Prostate gland (tissue), 2 donors: ENCODE measurements at regions not wholly inside any gene's neighbourhood (a gene's known extent, or its start where the extent isn't known, plus 50 kb on each side); places are given as distances from the start of the nearest gene placed in this dataset.

ENCODE experiments used
- DNase-seq: peaks from one replicate; pipeline ENCODE4 v3.0.0-alpha.2; 2019; ENCODE audit warnings: low spot score
- H3K27ac ChIP-seq, 2 donors: fragments of 200-600 bp; sonication (generic); 2 replicates each; pipeline ENCODE4 v1.5.1; 2017 to 2019
- H3K27me3 ChIP-seq: fragments of 200-600 bp; sonication (generic); replicated peaks from 2 replicates; pipeline ENCODE4 v1.5.1; 2019; ENCODE audit not compliant: insufficient read depth
- H3K36me3 ChIP-seq, 2 donors: fragments of 200-600 bp; sonication (generic); 1 replicate in 1 of 2; 2 replicates in 1 of 2; pipeline versions ENCODE4 v1.5.1 to v1.8.1; 2017 to 2019
- H3K4me1 ChIP-seq: fragments of 200-600 bp; sonication (generic); replicated peaks from 2 replicates; pipeline ENCODE4 v1.5.1; 2019
- H3K4me3 ChIP-seq, 2 donors: fragments of 200-600 bp; sonication (generic); 2 replicates each; pipeline ENCODE4 v1.5.1; 2017 to 2019
- H3K9me3 ChIP-seq: fragments of 200-600 bp; sonication (generic); 2 replicates; pipeline ENCODE4 v1.5.1; 2017
- POLR2A ChIP-seq: fragments of 450-650 bp; IDR thresholded peaks from one replicate; pipeline ENCODE4 v1.6.1; 2016; ENCODE audit warnings: antibody characterized with exemption, mild to moderate bottlenecking
- POLR2AphosphoS5 ChIP-seq: sonication (generic); formaldehyde crosslinking; IDR thresholded peaks from one replicate; pipeline ENCODE4 v1.6.1; 2017; ENCODE audit warnings: antibody characterized with exemption
- WGBS: methylation state at CpG from one replicate; pipeline ENCODE4 v1.1.5; 2018; 5-methylcytosine and 5-hydroxymethylcytosine counted together
- intact Hi-C: fragments of 100-400 bp; cut with DNase I; formaldehyde crosslinking; loops from one replicate; pipeline ENCODE4 v1.14.2; 2022
- TF ChIP-seq, protein P1 (sequence below), 4 experiments: fragments of 200-600 bp in 2 of 4; fragments of 450-650 bp in 2 of 4; sonication (generic) in 2 of 4; IDR thresholded peaks; 1 replicate in 3 of 4; 2 replicates in 1 of 4; pipeline ENCODE4 v1.5.1; 2016 to 2019; ENCODE audit warnings: antibody characterized with exemption in 4 of 4, mild to moderate bottlenecking in 2 of 4, moderate library complexity in 2 of 4

DNA sequence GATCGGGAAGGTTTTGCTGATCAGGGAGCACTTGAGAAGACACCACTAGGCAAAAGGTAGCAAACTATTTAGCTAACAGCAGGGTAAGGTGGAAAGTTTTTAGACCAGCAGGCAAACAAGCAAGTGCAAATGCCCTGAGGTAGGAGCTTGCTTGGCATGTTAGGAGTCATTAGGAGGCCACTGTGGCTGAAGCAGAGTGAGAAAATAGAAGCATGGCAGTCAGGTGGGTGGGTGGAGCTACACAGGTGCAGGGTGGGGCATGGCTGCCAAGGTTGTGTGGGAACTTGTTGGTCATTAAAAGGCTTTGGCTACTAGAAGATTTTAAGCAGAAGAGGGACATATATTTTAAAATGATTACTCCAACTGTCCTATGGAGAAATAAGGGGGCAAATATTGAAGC, 77.3 kb downstream of the EDN1 start:
- Histone ChIP-seq H3K4me1 (no peaks in the 10 kb centered on the region), H3K9me3 (no peaks in the 10 kb centered on the region), H3K27me3 (no peaks in the 10 kb centered on the region), H3K27ac (no peak overlapping the region), H3K4me3 (no peak overlapping the region), H3K36me3 (no peaks in the 10 kb centered on the region)
- intact Hi-C loops = no loop called here
- TF ChIP-seq, protein P1, sequence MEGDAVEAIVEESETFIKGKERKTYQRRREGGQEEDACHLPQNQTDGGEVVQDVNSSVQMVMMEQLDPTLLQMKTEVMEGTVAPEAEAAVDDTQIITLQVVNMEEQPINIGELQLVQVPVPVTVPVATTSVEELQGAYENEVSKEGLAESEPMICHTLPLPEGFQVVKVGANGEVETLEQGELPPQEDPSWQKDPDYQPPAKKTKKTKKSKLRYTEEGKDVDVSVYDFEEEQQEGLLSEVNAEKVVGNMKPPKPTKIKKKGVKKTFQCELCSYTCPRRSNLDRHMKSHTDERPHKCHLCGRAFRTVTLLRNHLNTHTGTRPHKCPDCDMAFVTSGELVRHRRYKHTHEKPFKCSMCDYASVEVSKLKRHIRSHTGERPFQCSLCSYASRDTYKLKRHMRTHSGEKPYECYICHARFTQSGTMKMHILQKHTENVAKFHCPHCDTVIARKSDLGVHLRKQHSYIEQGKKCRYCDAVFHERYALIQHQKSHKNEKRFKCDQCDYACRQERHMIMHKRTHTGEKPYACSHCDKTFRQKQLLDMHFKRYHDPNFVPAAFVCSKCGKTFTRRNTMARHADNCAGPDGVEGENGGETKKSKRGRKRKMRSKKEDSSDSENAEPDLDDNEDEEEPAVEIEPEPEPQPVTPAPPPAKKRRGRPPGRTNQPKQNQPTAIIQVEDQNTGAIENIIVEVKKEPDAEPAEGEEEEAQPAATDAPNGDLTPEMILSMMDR (IDR thresholded peaks at IDR 0.05) = no peak
- no peak for TF ChIP-seq POLR2AphosphoS5
- TF ChIP-seq POLR2A = no peak
- DNase-seq = no peak
- 98% methylated on average over 1 of the region's 1 CpG for whole genome bisulfite sequencing

DNA sequence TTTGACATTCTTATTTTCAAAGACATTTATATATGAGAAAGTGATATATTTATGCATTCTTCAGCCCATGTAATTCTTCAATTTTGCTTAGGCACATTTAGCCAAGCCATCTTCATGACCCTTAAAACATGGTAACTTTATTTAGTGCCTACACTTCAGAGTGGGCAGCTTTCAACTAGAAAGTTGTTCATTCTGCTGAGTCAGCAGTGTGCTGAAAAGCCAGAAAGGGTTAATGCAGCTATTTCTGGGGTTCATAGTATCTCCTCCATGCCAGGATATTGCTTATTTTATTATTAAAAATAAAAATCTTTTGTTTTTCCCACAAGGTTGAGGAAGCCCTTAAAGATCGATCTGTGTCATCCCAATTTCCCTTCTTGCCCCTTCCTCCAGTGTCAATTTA, 79.2 kb downstream of the EDN1 start:
- Histone ChIP-seq H3K27ac (no peak overlapping the region), H3K27me3 (no peaks in the 10 kb centered on the region), H3K4me3 (no peak overlapping the region), H3K4me1 (no peaks in the 10 kb centered on the region), H3K36me3 (no peaks in the 10 kb centered on the region), H3K9me3 (no peaks in the 10 kb centered on the region)
- TF ChIP-seq POLR2A (no peak), POLR2AphosphoS5 (no peak)
- TF ChIP-seq, protein P1 (IDR thresholded peaks at IDR 0.05) = no peak
- DNase-seq = no peak
- 94% methylated on average over 1 of the region's 1 CpG for WGBS
- intact Hi-C loops = no loop called here

DNA sequence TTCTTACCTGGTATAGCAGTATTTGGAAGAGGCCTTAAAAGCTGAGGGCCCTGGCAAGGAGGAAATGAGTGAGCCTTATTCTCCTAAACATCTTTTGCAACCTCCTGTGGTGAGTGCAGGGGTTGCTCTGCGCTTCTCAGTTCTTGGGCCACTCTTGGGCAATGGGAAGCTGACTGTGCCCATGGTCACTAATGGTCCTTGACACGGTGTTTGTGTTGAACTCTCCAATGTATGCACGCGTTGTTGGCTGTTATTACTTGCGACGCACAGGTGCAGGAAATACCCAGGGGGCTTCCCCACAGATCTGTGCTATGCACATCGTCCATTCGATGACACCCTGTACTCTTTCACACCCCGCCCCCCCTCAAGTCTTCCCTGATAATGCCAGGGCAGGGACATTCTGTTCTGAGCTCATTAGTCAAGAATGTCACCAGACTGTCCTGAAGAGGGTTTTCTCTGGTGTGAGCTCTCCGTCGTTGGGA, 79.7 kb downstream of the EDN1 start:
- Histone ChIP-seq H3K9me3 (no peaks in the 10 kb centered on the region), H3K36me3 (no peaks in the 10 kb centered on the region), H3K4me3 (no peak overlapping the region), H3K4me1 (no peaks in the 10 kb centered on the region), H3K27me3 (no peaks in the 10 kb centered on the region), H3K27ac (no peak overlapping the region)
- 89% methylated on average over 11 of the region's 11 CpGs for WGBS
- no peak for DNase-seq
- TF ChIP-seq, protein P1 (IDR thresholded peaks at IDR 0.05) = no peak
- intact Hi-C loops = no loop called here

DNA sequence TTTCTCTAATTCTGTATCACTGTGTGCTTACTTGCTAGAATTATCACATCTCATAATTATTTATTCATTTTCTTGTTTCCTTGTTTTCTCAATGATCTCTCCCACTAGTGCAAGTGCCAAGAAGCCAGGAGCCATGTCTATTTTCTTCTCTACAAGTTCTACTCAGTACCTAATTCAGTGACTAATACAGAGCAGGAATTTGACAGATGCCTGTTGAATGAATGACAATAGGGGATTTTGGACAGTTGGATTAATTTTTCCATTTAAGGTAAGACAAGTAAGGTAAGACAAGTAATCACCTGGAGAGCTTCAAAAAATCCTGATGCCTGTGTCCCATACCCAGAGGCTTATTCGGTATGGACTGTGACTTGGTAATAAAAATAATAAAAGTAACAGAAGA, 81.0 kb downstream of the EDN1 start:
- Histone ChIP-seq H3K36me3 (no peaks in the 10 kb centered on the region), H3K27me3 (no peaks in the 10 kb centered on the region), H3K4me3 (no peak overlapping the region), H3K4me1 (no peaks in the 10 kb centered on the region), H3K27ac (no peak overlapping the region), H3K9me3 (no peaks in the 10 kb centered on the region)
- intact Hi-C loops = no loop called here
- WGBS = 94% methylated on average over 1 of the region's 1 CpG
- DNase-seq = no peak
- TF ChIP-seq POLR2AphosphoS5 (no peak), POLR2A (no peak)
- TF ChIP-seq, protein P1 (IDR thresholded peaks at IDR 0.05) = no peak

DNA sequence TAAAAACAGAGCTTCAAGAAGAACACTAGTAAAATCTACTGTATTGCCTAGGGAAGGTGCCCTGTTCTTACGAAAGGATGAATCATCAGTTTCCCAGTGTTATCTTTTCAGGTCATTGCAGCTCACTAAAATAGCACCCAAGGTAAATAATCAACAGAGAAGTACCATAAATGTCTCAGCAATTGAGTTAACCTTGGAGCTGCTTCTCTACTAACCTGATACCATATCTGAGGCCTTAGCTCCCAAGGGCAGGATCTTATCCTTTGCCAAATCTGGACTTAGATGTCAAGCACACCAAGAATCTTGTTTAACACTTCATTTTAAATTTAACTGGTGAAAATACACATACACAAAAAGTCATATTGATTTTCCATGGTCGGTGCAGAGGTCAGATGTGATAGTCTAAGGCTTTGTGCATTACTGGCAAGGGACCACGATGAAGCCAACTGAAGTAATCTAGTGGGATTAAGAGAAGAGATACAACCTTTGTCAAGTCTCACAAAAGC, 81.5 kb downstream of the EDN1 start:
- Histone ChIP-seq H3K27ac (no peak overlapping the region), H3K4me3 (no peak overlapping the region), H3K9me3 (no peaks in the 10 kb centered on the region), H3K27me3 (no peaks in the 10 kb centered on the region), H3K4me1 (no peaks in the 10 kb centered on the region), H3K36me3 (no peaks in the 10 kb centered on the region)
- WGBS = 68% methylated on average over 3 of the region's 3 CpGs
- intact Hi-C loops = no loop called here
- no peak for DNase-seq
- TF ChIP-seq POLR2A (no peak), POLR2AphosphoS5 (no peak)
- TF ChIP-seq, protein P1 (IDR thresholded peaks at IDR 0.05) = no peak
